SK-N-SH treated with all-trans-retinoic acid at 6 μM for 48 hours (cell line): ENCODE measurements at regions not wholly inside any gene's neighbourhood (a gene's known extent, or its start where the extent isn't known, plus 50 kb on each side); places are given as distances from the start of the nearest gene placed in this dataset.

ENCODE experiments used
- ATAC-seq: fragments of 200-7000 bp; cut with Tn5 transposase; 3 replicates; pipeline ENCODE4 v1.9.1; 2020; ENCODE audit warnings: mild to moderate bottlenecking, moderate library complexity
- ARNTL ChIP-seq: fragments of 450-650 bp; formaldehyde crosslinking; IDR thresholded peaks from 2 replicates; pipeline ENCODE4 v1.5.0; 2020; ENCODE audit warnings: low read depth, mild to moderate bottlenecking, moderate library complexity, borderline replicate concordance
- BACH2 ChIP-seq: fragments of 250-450 bp; sonication (Bioruptor Pico); IDR thresholded peaks from 2 replicates; pipeline ENCODE4 v1.9.0; 2021; ENCODE audit warnings: mild to moderate bottlenecking, borderline replicate concordance
- CREB5 ChIP-seq: fragments of 250-450 bp; sonication (Bioruptor Pico); IDR thresholded peaks from 2 replicates; pipeline ENCODE4 v1.5.1; 2020; ENCODE audit warnings: low read depth, mild to moderate bottlenecking, moderate library complexity
- CSDC2 ChIP-seq: fragments of 250-450 bp; sonication (Bioruptor Pico); IDR thresholded peaks from 2 replicates; pipeline ENCODE4 v1.5.0; 2020; ENCODE audit warnings: mild to moderate bottlenecking, moderate library complexity
- CSRNP3 ChIP-seq: fragments of 250-450 bp; sonication (Bioruptor Pico); IDR thresholded peaks from 2 replicates; pipeline ENCODE4 v1.5.1; 2021; ENCODE audit warnings: mild to moderate bottlenecking, moderate library complexity
- ESRRG ChIP-seq: fragments of 250-450 bp; sonication (Bioruptor Pico); IDR thresholded peaks from 2 replicates; pipeline ENCODE4 v1.6.1; 2021; ENCODE audit warnings: mild to moderate bottlenecking
- GLIS3 ChIP-seq: fragments of 250-450 bp; sonication (Bioruptor Pico); IDR thresholded peaks from 2 replicates; pipeline ENCODE4 v1.5.0; 2020; ENCODE audit warnings: mild to moderate bottlenecking, moderate library complexity
- ISL1 ChIP-seq: fragments of 250-450 bp; sonication (Bioruptor Pico); IDR thresholded peaks from 2 replicates; pipeline ENCODE4 v2.1.2; 2022; ENCODE audit warnings: mild to moderate bottlenecking, moderate library complexity
- OSR1 ChIP-seq: fragments of 250-450 bp; sonication (Bioruptor Pico); IDR thresholded peaks from 2 replicates; pipeline ENCODE4 v1.8.0; 2022; ENCODE audit warnings: moderate library complexity, mild to moderate bottlenecking, inconsistent platforms
- POU6F1 ChIP-seq: fragments of 250-450 bp; sonication (Bioruptor Pico); IDR thresholded peaks from 2 replicates; pipeline ENCODE4 v1.8.0; 2021; ENCODE audit warnings: low read depth, mild to moderate bottlenecking, moderate library complexity, borderline replicate concordance
- PPARA ChIP-seq: fragments of 250-450 bp; sonication (Bioruptor Pico); IDR thresholded peaks from 2 replicates; pipeline ENCODE4 v1.5.0; 2020; ENCODE audit warnings: mild to moderate bottlenecking, borderline replicate concordance
- SNAI2 ChIP-seq: fragments of 250-450 bp; sonication (Bioruptor Pico); IDR thresholded peaks from 2 replicates; pipeline ENCODE4 v1.5.0; 2020; ENCODE audit warnings: mild to moderate bottlenecking, moderate library complexity
- TCF4 ChIP-seq: fragments of 250-450 bp; sonication (Bioruptor Pico); IDR thresholded peaks from 2 replicates; pipeline ENCODE4 v1.8.0; 2021; ENCODE audit warnings: mild to moderate bottlenecking, moderate library complexity, borderline replicate concordance
- TOX ChIP-seq: fragments of 250-450 bp; sonication (Bioruptor Pico); IDR thresholded peaks from 2 replicates; pipeline ENCODE4 v1.8.0; 2021; ENCODE audit warnings: mild to moderate bottlenecking, moderate library complexity, borderline replicate concordance
- TSHZ2 ChIP-seq: fragments of 250-450 bp; sonication (Bioruptor Pico); IDR thresholded peaks from 2 replicates; pipeline ENCODE4 v1.5.0; 2020; ENCODE audit warnings: mild to moderate bottlenecking, moderate library complexity
- ZC3H10 ChIP-seq: fragments of 250-450 bp; sonication (Bioruptor Pico); IDR thresholded peaks from 2 replicates; pipeline ENCODE4 v1.5.1; 2021; ENCODE audit warnings: mild to moderate bottlenecking, moderate library complexity
- ZFP3 ChIP-seq: fragments of 250-450 bp; sonication (Bioruptor Pico); IDR thresholded peaks from 2 replicates; pipeline ENCODE4 v1.5.0; 2020; ENCODE audit warnings: mild to moderate bottlenecking, moderate library complexity
- ZFP30 ChIP-seq: fragments of 450-650 bp; formaldehyde crosslinking; IDR thresholded peaks from 2 replicates; pipeline ENCODE4 v1.5.0; 2022; ENCODE audit warnings: mild to moderate bottlenecking, moderate library complexity
- ZNF565 ChIP-seq: fragments of 450-650 bp; formaldehyde crosslinking; conservative IDR thresholded peaks from 2 replicates; pipeline ENCODE4 v1.5.0; 2020; ENCODE audit warnings: low read depth, mild to moderate bottlenecking, moderate library complexity
- ZNF70 ChIP-seq: fragments of 450-650 bp; formaldehyde crosslinking; IDR thresholded peaks from 2 replicates; pipeline ENCODE4 v1.5.0; 2020; ENCODE audit warnings: mild to moderate bottlenecking, moderate library complexity

- no peak for TF ChIP-seq ZFP30
These were observed 588.6 kb upstream of the SEMA3D start (continued) for GRCh38 chr7:85775431-85775830.

- TF ChIP-seq PPARA (no peak), TOX (no peak), CSRNP3 (CRISPR knock-in tag) (no peak), ZNF565 (no peak), CSDC2 (CRISPR knock-in tag) (no peak)
- TF ChIP-seq, all 23 proteins: peak for 0
- ATAC-seq = no peak
These were observed 588.1 kb upstream of the SEMA3D start for GRCh38 chr7:85774986-85775385.

GRCh38 chr7:85773116-85773728 is 586.4 kb upstream of the SEMA3D start:
- no peak for TF ChIP-seq CSRNP3 (CRISPR knock-in tag)
- no peak for TF ChIP-seq ZFP30
- TF ChIP-seq TSHZ2 = no peak
- TF ChIP-seq ESRRG = no peak
- TF ChIP-seq ZNF565 = no peak
- no peak for TF ChIP-seq OSR1 (CRISPR knock-in tag)
- TF ChIP-seq GLIS3 (CRISPR knock-in tag) = no peak
- TF ChIP-seq CREB5 (CRISPR knock-in tag) = no peak
- no peak for TF ChIP-seq SNAI2 (CRISPR knock-in tag)
- no peak for ATAC-seq

- ATAC-seq = no peak
- TF ChIP-seq SNAI2 (CRISPR knock-in tag) (no peak), ISL1 (CRISPR knock-in tag) (no peak), ZFP30 (no peak), TSHZ2 (no peak), CSDC2 (CRISPR knock-in tag) (no peak), POU6F1 (no peak), PPARA (no peak), TCF4 (CRISPR knock-in tag) (no peak), ARNTL (no peak), ZC3H10 (CRISPR knock-in tag) (no peak), OSR1 (CRISPR knock-in tag) (no peak), ZNF565 (no peak), BACH2 (CRISPR knock-in tag) (no peak), ZFP3 (no peak), ESRRG (no peak), ZNF70 (CRISPR knock-in tag) (no peak), CSRNP3 (CRISPR knock-in tag) (no peak), TOX (no peak)
These were observed 584.7 kb upstream of the SEMA3D start for GRCh38 chr7:85771516-85771915.
